Esophagus muscularis mucosa (tissue), 3 donors: ENCODE measurements at regions not wholly inside any gene's neighbourhood (a gene's known extent, or its start where the extent isn't known, plus 50 kb on each side); places are given as distances from the start of the nearest gene placed in this dataset.

Experiments used
- CTCF ChIP-seq, 3 experiments: fragments of 200-600 bp in 2 of 3; fragments of 450-650 bp in 1 of 3; sonication (generic) in 2 of 3; IDR thresholded peaks; one replicate each; pipeline ENCODE4 v1.5.1; 2017 to 2019; ENCODE audit warnings: antibody characterized with exemption in 3 of 3, mild to moderate bottlenecking in 2 of 3, moderate library complexity in 1 of 3
- POLR2A ChIP-seq: fragments of 450-650 bp; IDR thresholded peaks from one replicate; pipeline ENCODE4 v1.6.1; 2017; ENCODE audit warnings: antibody characterized with exemption, moderate library complexity, mild to moderate bottlenecking, low read depth
- POLR2AphosphoS5 ChIP-seq, 2 donors: sonication (generic); formaldehyde crosslinking; IDR thresholded peaks; one replicate each; pipeline ENCODE4 v1.6.1; 2017; ENCODE audit warnings: antibody characterized with exemption in 2 of 2

- no peak for TF ChIP-seq POLR2A
- TF ChIP-seq POLR2AphosphoS5 (IDR thresholded peaks at IDR 0.05), result no peak
- no peak for TF ChIP-seq CTCF (IDR thresholded peaks at IDR 0.05)
Observed at GRCh38 chr2:75936311-75936710, 225.6 kb upstream of the GCFC2 start.
